ENCODE measurements at regions not wholly inside any gene's neighbourhood (a gene's known extent, or its start where the extent isn't known, plus 50 kb on each side); places are given as distances from the start of the nearest gene placed in this dataset.

DNA sequence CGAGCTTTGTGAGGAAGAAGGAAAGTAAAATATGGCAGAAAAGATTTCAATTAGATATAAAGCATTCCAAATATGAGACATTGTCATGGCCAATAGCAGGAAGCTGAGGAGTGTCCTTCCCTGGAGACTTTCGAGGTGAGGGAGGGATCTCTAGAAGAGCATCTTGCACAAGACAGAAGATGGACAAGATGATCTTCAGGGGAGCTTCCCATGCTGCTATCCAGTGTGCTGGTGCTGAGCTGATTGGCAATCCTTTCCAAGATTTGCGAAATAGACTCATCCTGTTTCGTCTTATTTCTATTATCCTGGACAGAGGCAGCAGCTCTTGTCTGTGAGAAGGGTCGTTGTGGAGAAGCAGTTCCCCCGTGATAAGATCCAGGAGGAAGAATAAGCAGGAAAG lies 342.0 kb upstream of the CAMK1G start:
- FAIRE-seq: no peak
- TF ChIP-seq, protein P1, sequence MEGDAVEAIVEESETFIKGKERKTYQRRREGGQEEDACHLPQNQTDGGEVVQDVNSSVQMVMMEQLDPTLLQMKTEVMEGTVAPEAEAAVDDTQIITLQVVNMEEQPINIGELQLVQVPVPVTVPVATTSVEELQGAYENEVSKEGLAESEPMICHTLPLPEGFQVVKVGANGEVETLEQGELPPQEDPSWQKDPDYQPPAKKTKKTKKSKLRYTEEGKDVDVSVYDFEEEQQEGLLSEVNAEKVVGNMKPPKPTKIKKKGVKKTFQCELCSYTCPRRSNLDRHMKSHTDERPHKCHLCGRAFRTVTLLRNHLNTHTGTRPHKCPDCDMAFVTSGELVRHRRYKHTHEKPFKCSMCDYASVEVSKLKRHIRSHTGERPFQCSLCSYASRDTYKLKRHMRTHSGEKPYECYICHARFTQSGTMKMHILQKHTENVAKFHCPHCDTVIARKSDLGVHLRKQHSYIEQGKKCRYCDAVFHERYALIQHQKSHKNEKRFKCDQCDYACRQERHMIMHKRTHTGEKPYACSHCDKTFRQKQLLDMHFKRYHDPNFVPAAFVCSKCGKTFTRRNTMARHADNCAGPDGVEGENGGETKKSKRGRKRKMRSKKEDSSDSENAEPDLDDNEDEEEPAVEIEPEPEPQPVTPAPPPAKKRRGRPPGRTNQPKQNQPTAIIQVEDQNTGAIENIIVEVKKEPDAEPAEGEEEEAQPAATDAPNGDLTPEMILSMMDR (IDR thresholded peaks at IDR 0.05; ENCODE audit: insufficient read depth, missing control alignments): no peak
- no peak for DNase-seq (ENCODE audit: insufficient read length, low spot score)

GRCh38 chr1:209248649-209249279 lies 334.8 kb upstream of the CAMK1G start:
- TF ChIP-seq, protein P1 (IDR thresholded peaks at IDR 0.05; ENCODE audit: insufficient read depth, missing control alignments): peak; percentile 99
- DNase-seq (ENCODE audit: insufficient read length, low spot score): peak; percentile 32
- peak; percentile 83 for FAIRE-seq

- no peak for FAIRE-seq
- DNase-seq (ENCODE audit: insufficient read length, low spot score): no peak
- TF ChIP-seq, protein P1 (IDR thresholded peaks at IDR 0.05; ENCODE audit: insufficient read depth, missing control alignments): no peak
These were observed 334.2 kb upstream of the CAMK1G start for GRCh38 chr1:209249280-209249670.

GRCh38 chr1:209249785-209250440 lies 333.6 kb upstream of the CAMK1G start:
- FAIRE-seq (no peak), DNase-seq (ENCODE audit: insufficient read length, low spot score) (no peak)
- TF ChIP-seq, protein P1 (IDR thresholded peaks at IDR 0.05; ENCODE audit: insufficient read depth, missing control alignments): no peak

- TF ChIP-seq, protein P1 (IDR thresholded peaks at IDR 0.05; ENCODE audit: insufficient read depth, missing control alignments): no peak
- FAIRE-seq (no peak), DNase-seq (ENCODE audit: insufficient read length, low spot score) (no peak)
These were observed 332.5 kb upstream of the CAMK1G start for GRCh38 chr1:209250861-209251636.

- TF ChIP-seq, protein P1 (IDR thresholded peaks at IDR 0.05; ENCODE audit: insufficient read depth, missing control alignments): no peak
- FAIRE-seq: no peak
These were observed 326.7 kb upstream of the CAMK1G start for GRCh38 chr1:209256766-209257350.

More at GRCh38 chr1:209256766-209257350, 326.7 kb upstream of the CAMK1G start:
- no peak for DNase-seq (ENCODE audit: insufficient read length, low spot score)
